ENCODE measurements at regions not wholly inside any gene's neighbourhood (a gene's known extent, or its start where the extent isn't known, plus 50 kb on each side); places are given as distances from the start of the nearest gene placed in this dataset.

DNA sequence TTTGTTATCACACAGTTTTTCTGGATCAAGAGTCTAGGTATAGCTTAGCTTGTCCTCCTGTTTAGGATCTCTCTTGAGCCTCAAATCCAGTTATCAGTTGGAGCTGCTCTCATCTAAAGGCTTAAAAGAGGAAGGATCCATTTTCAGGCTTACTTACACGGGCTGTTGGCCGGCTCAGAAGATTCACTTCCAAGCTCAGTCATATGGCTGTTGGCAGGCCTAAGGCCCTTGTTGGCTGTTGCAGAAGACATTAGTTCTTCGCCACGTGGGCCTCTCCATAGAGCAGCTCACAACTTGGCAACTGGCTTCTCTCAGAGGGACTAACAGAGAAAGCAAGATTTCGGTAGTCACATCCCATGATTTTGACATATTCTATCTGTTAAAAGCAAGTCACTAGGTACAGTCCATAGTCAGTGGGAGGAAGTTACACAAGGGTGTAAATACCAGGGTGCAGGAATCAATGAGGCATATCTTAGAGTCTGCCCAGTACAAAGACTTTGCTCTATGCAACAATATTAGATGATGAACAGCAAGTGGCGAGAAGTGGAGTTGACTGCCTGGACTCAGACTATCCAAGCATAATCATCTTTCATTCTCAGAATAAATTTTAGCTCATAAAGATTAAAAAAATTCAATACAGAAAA, 280.1 kb upstream of the MBL2 start:
- TF ChIP-seq POLR2A (IDR thresholded peaks at IDR 0.05) = no peak
- TF ChIP-seq, protein P1, sequence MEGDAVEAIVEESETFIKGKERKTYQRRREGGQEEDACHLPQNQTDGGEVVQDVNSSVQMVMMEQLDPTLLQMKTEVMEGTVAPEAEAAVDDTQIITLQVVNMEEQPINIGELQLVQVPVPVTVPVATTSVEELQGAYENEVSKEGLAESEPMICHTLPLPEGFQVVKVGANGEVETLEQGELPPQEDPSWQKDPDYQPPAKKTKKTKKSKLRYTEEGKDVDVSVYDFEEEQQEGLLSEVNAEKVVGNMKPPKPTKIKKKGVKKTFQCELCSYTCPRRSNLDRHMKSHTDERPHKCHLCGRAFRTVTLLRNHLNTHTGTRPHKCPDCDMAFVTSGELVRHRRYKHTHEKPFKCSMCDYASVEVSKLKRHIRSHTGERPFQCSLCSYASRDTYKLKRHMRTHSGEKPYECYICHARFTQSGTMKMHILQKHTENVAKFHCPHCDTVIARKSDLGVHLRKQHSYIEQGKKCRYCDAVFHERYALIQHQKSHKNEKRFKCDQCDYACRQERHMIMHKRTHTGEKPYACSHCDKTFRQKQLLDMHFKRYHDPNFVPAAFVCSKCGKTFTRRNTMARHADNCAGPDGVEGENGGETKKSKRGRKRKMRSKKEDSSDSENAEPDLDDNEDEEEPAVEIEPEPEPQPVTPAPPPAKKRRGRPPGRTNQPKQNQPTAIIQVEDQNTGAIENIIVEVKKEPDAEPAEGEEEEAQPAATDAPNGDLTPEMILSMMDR (IDR thresholded peaks at IDR 0.05) = no peak
- no peak for TF ChIP-seq POLR2AphosphoS5 (IDR thresholded peaks at IDR 0.05; ENCODE audit: insufficient read depth in 1 of 2, low read depth in 1 of 2)
